HG02943 (cell line): ENCODE measurements at regions not wholly inside any gene's neighbourhood (a gene's known extent, or its start where the extent isn't known, plus 50 kb on each side); places are given as distances from the start of the nearest gene placed in this dataset.

ENCODE experiments used
- ATAC-seq: cut with Tn5 transposase; IDR thresholded peaks from one replicate; pipeline ENCODE4 v1.9.1; 2021; ENCODE audit warnings: mild to moderate bottlenecking, low read depth, moderate library complexity; ENCODE audit not compliant: unreplicated experiment

GRCh38 chr2:16023506-16024360 is 83.4 kb downstream of the MYCN start:
- no peak for ATAC-seq

GRCh38 chr2:16022548-16023240 is 82.3 kb downstream of the MYCN start:
- no peak for ATAC-seq

GRCh38 chr2:16021611-16022363 is 81.4 kb downstream of the MYCN start:
- ATAC-seq: no peak

GRCh38 chr2:16020389-16021008 is 80.1 kb downstream of the MYCN start:
- ATAC-seq: no peak

- no peak for ATAC-seq
These were observed 79.4 kb downstream of the MYCN start for GRCh38 chr2:16019617-16020351.

GRCh38 chr2:16019060-16019480 is 78.7 kb downstream of the MYCN start:
- no peak for ATAC-seq

- ATAC-seq: no peak
These were observed 78.1 kb downstream of the MYCN start for GRCh38 chr2:16018277-16019059.

GRCh38 chr2:16016282-16016681 is 75.9 kb downstream of the MYCN start:
- no peak for ATAC-seq

- no peak for ATAC-seq
These were observed 75.5 kb downstream of the MYCN start for GRCh38 chr2:16015903-16016265.

- no peak for ATAC-seq
These were observed 75.0 kb downstream of the MYCN start for GRCh38 chr2:16015210-16015902.

- no peak for ATAC-seq
These were observed 74.5 kb downstream of the MYCN start for GRCh38 chr2:16014802-16015201.

- no peak for ATAC-seq
These were observed 73.9 kb downstream of the MYCN start for GRCh38 chr2:16014041-16014787.

GRCh38 chr2:16013359-16013911 is 73.1 kb downstream of the MYCN start:
- ATAC-seq: no peak

GRCh38 chr2:16012626-16013358 is 72.4 kb downstream of the MYCN start:
- no peak for ATAC-seq

- no peak for ATAC-seq
These were observed 71.8 kb downstream of the MYCN start for GRCh38 chr2:16012029-16012596.

- no peak for ATAC-seq
These were observed 71.2 kb downstream of the MYCN start for GRCh38 chr2:16011621-16011960.
